Endothelial cell of umbilical vein (primary cell): ENCODE measurements at regions not wholly inside any gene's neighbourhood (a gene's known extent, or its start where the extent isn't known, plus 50 kb on each side); places are given as distances from the start of the nearest gene placed in this dataset.

ENCODE experiments used
- BruUV-seq: library from RNA; stranded (reverse); fragments of 400-500 nt; replicated peaks from 2 replicates; lab custom pipeline; 2021; lab: Mats Ljungman, UMichigan
- CTCF ChIA-PET: fragments of 300-600, 350-600 bp; sonication (Branson Sonifier 250); formaldehyde crosslinking; loops from one replicate; lab custom pipeline; 2021; ENCODE audit warnings: antibody characterized with exemption, inconsistent platforms; lab: Charles Lee
- POLR2A ChIA-PET: fragments of 300-600, 350-600 bp; sonication (Branson Sonifier 250); formaldehyde crosslinking; loops from one replicate; lab custom pipeline; 2021; ENCODE audit warnings: antibody characterized with exemption, inconsistent platforms; lab: Charles Lee
- DNase-seq: peaks from one replicate; pipeline ENCODE4 v3.0.0-alpha.2; 2011; ENCODE audit warnings: low read depth, low spot score
- FAIRE-seq: peaks from 2 replicates; lab custom pipeline; 2011; peaks lifted over from hg19 to GRCh38; lab: Jason Lieb, UNC
- H2AFZ ChIP-seq: 2 replicates; pipeline ENCODE4 v1.6.0; 2012; ENCODE audit warnings: low read depth, low read length, control low read depth, inconsistent platforms
- H3K27ac ChIP-seq: 2 replicates; pipeline ENCODE4 v1.5.1; 2011; ENCODE audit warnings: low read depth, mild to moderate bottlenecking, control low read depth, low read length, moderate library complexity; ENCODE audit not compliant: insufficient read depth
- H3K27me3 ChIP-seq, 2 experiments: 2 replicates each; pipeline versions ENCODE4 v1.6.0 to v1.6.1; 2011; ENCODE audit warnings: low read length in 2 of 2, mixed read lengths in 1 of 2; ENCODE audit not compliant: control insufficient read depth in 2 of 2, insufficient read depth in 2 of 2
- H3K36me3 ChIP-seq, 2 experiments: 2 replicates in 1 of 2; 3 replicates in 1 of 2; pipeline ENCODE4 v1.5.1; 2011; ENCODE audit warnings: low read length in 2 of 2, mild to moderate bottlenecking in 1 of 2, moderate library complexity in 1 of 2; ENCODE audit not compliant: control insufficient read depth in 2 of 2, insufficient read depth in 2 of 2; ENCODE audit errors: extremely low read depth in 1 of 2
- H3K4me1 ChIP-seq: 3 replicates; pipeline ENCODE4 v1.5.1; 2011; ENCODE audit warnings: mild to moderate bottlenecking, low read length; ENCODE audit not compliant: control insufficient read depth, insufficient read depth; ENCODE audit errors: extremely low read depth
- H3K4me2 ChIP-seq: 2 replicates; pipeline ENCODE4 v1.6.1; 2011; ENCODE audit warnings: low read length, control low read depth, mixed read lengths; ENCODE audit not compliant: insufficient read depth
- H3K4me3 ChIP-seq, 3 experiments: fragments of 200-600 bp in 1 of 3; sonication (generic), shearing (Covaris generic) in 1 of 3; replicated peaks in 1 of 3; 2 replicates each; pipeline ENCODE4 v1.5.1; 2011 to 2016; ENCODE audit warnings: control low read depth in 3 of 3, low read length in 3 of 3, mild to moderate bottlenecking in 2 of 3, inconsistent platforms in 1 of 3, low read depth in 1 of 3, moderate library complexity in 1 of 3; ENCODE audit not compliant: insufficient read depth in 1 of 3
- H3K79me2 ChIP-seq: 2 replicates; pipeline ENCODE4 v1.6.0; 2012; ENCODE audit warnings: low read length, inconsistent platforms; ENCODE audit not compliant: control insufficient read depth, insufficient read depth
- H3K9ac ChIP-seq: replicated peaks from 2 replicates; pipeline ENCODE3; 2011; ENCODE audit warnings: low read length, control low read depth; ENCODE audit not compliant: insufficient read depth; ENCODE audit errors: extremely low read depth
- H3K9me1 ChIP-seq: replicated peaks from 3 replicates; pipeline ENCODE4 v1.6.0; 2011; ENCODE audit warnings: mild to moderate bottlenecking, low read length; ENCODE audit not compliant: control insufficient read depth, insufficient read depth; ENCODE audit errors: extremely low read depth
- H3K9me3 ChIP-seq: replicated peaks from 2 replicates; pipeline ENCODE4 v1.5.1; 2012; ENCODE audit warnings: low read length, inconsistent platforms; ENCODE audit not compliant: control insufficient read depth, insufficient read depth
- H4K20me1 ChIP-seq: replicated peaks from 2 replicates; pipeline ENCODE3; 2011; ENCODE audit warnings: mild to moderate bottlenecking, low read length; ENCODE audit not compliant: control insufficient read depth, insufficient read depth; ENCODE audit errors: extremely low read depth
- EZH2 ChIP-seq: IDR thresholded peaks from 2 replicates; pipeline ENCODE4 v1.6.1; 2012; ENCODE audit warnings: borderline replicate concordance, low read depth, mild to moderate bottlenecking, moderate library complexity, low read length, inconsistent platforms; ENCODE audit not compliant: severe bottlenecking
- GATA2 ChIP-seq: IDR thresholded peaks from 2 replicates; pipeline ENCODE4 v1.7.0; 2011; ENCODE audit warnings: low read depth, mild to moderate bottlenecking, moderate library complexity, mixed read lengths, low read length; ENCODE audit not compliant: insufficient read length, insufficient read depth
- JUN ChIP-seq: IDR thresholded peaks from 2 replicates; pipeline ENCODE4 v1.6.1; 2011; ENCODE audit warnings: borderline replicate concordance, low read depth; ENCODE audit not compliant: insufficient read length, insufficient read depth
- POLR2AphosphoS5 ChIP-seq: IDR thresholded peaks from 2 replicates; pipeline ENCODE4 v1.6.1; 2012; ENCODE audit warnings: low read depth, mild to moderate bottlenecking, control low read depth, low read length, moderate library complexity; ENCODE audit not compliant: insufficient read depth
- dilution Hi-C: fragments of 300-500 bp; cut with MboI; formaldehyde crosslinking; loops from one replicate; pipeline ENCODE4 v1.15.0; 2019; ENCODE audit warnings: low sequenced_read_pairs; ENCODE audit not compliant: extremely low pct_ligation_motif_present
- intact Hi-C: fragments of 100-400 bp; cut with micrococcal nuclease; formaldehyde crosslinking; loops from one replicate; pipeline ENCODE4 v1.10.0; 2022
- TF ChIP-seq, protein P1 (sequence below): IDR thresholded peaks from 2 replicates; pipeline ENCODE4 v1.6.1; 2011; ENCODE audit not compliant: insufficient read depth, insufficient read length

DNA sequence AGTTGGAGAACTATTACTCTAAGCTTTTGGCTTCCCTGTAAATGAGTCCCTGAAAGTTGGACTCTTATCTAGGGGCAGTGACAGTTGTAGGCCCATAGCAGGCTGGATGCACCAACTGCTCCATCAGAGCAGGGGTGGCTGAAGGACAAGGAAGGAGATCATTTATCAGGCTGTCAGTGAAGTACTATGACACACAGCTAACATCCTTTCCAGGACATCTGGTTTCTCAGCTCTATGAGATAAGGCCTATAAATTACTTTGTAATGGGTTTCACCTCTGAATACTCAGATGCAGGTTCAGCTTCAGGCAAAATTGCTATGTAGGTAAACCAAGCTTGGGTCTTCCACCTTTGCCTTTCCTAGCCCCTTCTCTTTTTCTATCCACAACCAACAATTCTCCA is 468.5 kb downstream of the KIF16B start:
- H3K4me1 ChIP-seq, result no peaks in the 10 kb centered on the region
- H3K9ac ChIP-seq, result no peak overlapping the region
- peaks cover 3% of the 10 kb centered on the region for H3K9me3 ChIP-seq
- H4K20me1 ChIP-seq, result no peaks in the 10 kb centered on the region
- no peaks in the 10 kb centered on the region for H3K79me2 ChIP-seq
- no peak overlapping the region for H3K27ac ChIP-seq
- DNase-seq (no peak), FAIRE-seq (no peak)
- POLR2A ChIA-PET, result no interaction called here
- CTCF ChIA-PET, result no interaction called here
- dilution Hi-C loops, result no loop called here
- no peak overlapping the region for H3K4me3 ChIP-seq
- no peak overlapping the region for H2AFZ ChIP-seq
- intact Hi-C loops, result no loop called here
- no peak overlapping the region for H3K4me2 ChIP-seq
- no TSS peak for BruUV-seq
- no peaks in the 10 kb centered on the region for H3K9me1 ChIP-seq
- H3K27me3 ChIP-seq, result no peaks in the 10 kb centered on the region
- TF ChIP-seq, protein P1, sequence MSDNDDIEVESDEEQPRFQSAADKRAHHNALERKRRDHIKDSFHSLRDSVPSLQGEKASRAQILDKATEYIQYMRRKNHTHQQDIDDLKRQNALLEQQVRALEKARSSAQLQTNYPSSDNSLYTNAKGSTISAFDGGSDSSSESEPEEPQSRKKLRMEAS, result no peak
- no peak for TF ChIP-seq POLR2AphosphoS5
- TF ChIP-seq EZH2, result no peak
- no peak for TF ChIP-seq GATA2
- no peak for TF ChIP-seq JUN
- no peaks in the 10 kb centered on the region for H3K36me3 ChIP-seq
